SK-N-SH treated with all-trans-retinoic acid at 6 μM for 48 hours (cell line): ENCODE measurements at regions not wholly inside any gene's neighbourhood (a gene's known extent, or its start where the extent isn't known, plus 50 kb on each side); places are given as distances from the start of the nearest gene placed in this dataset.

Source experiments
- ATAC-seq: fragments of 200-7000 bp; cut with Tn5 transposase; 3 replicates; pipeline ENCODE4 v1.9.1; 2020; ENCODE audit warnings: mild to moderate bottlenecking, moderate library complexity
- ARNTL ChIP-seq: fragments of 450-650 bp; formaldehyde crosslinking; IDR thresholded peaks from 2 replicates; pipeline ENCODE4 v1.5.0; 2020; ENCODE audit warnings: low read depth, mild to moderate bottlenecking, moderate library complexity, borderline replicate concordance
- BACH2 ChIP-seq: fragments of 250-450 bp; sonication (Bioruptor Pico); IDR thresholded peaks from 2 replicates; pipeline ENCODE4 v1.9.0; 2021; ENCODE audit warnings: mild to moderate bottlenecking, borderline replicate concordance
- CREB5 ChIP-seq: fragments of 250-450 bp; sonication (Bioruptor Pico); IDR thresholded peaks from 2 replicates; pipeline ENCODE4 v1.5.1; 2020; ENCODE audit warnings: low read depth, mild to moderate bottlenecking, moderate library complexity
- CSRNP3 ChIP-seq: fragments of 250-450 bp; sonication (Bioruptor Pico); IDR thresholded peaks from 2 replicates; pipeline ENCODE4 v1.5.1; 2021; ENCODE audit warnings: mild to moderate bottlenecking, moderate library complexity
- ESRRG ChIP-seq: fragments of 250-450 bp; sonication (Bioruptor Pico); IDR thresholded peaks from 2 replicates; pipeline ENCODE4 v1.6.1; 2021; ENCODE audit warnings: mild to moderate bottlenecking
- GLIS3 ChIP-seq: fragments of 250-450 bp; sonication (Bioruptor Pico); IDR thresholded peaks from 2 replicates; pipeline ENCODE4 v1.5.0; 2020; ENCODE audit warnings: mild to moderate bottlenecking, moderate library complexity
- ISL1 ChIP-seq: fragments of 250-450 bp; sonication (Bioruptor Pico); IDR thresholded peaks from 2 replicates; pipeline ENCODE4 v2.1.2; 2022; ENCODE audit warnings: mild to moderate bottlenecking, moderate library complexity
- PATZ1 ChIP-seq: fragments of 250-450 bp; sonication (Bioruptor Pico); IDR thresholded peaks from 2 replicates; pipeline ENCODE4 v1.8.0; 2020; ENCODE audit warnings: mild to moderate bottlenecking, moderate library complexity, borderline replicate concordance
- POU6F1 ChIP-seq: fragments of 250-450 bp; sonication (Bioruptor Pico); IDR thresholded peaks from 2 replicates; pipeline ENCODE4 v1.8.0; 2021; ENCODE audit warnings: low read depth, mild to moderate bottlenecking, moderate library complexity, borderline replicate concordance
- PPARA ChIP-seq: fragments of 250-450 bp; sonication (Bioruptor Pico); IDR thresholded peaks from 2 replicates; pipeline ENCODE4 v1.5.0; 2020; ENCODE audit warnings: mild to moderate bottlenecking, borderline replicate concordance
- RARB ChIP-seq: fragments of 250-450 bp; sonication (Bioruptor Pico); IDR thresholded peaks from 2 replicates; pipeline ENCODE4 v1.8.0; 2021; ENCODE audit warnings: mild to moderate bottlenecking, moderate library complexity
- SNAI2 ChIP-seq: fragments of 250-450 bp; sonication (Bioruptor Pico); IDR thresholded peaks from 2 replicates; pipeline ENCODE4 v1.5.0; 2020; ENCODE audit warnings: mild to moderate bottlenecking, moderate library complexity
- TCF4 ChIP-seq: fragments of 250-450 bp; sonication (Bioruptor Pico); IDR thresholded peaks from 2 replicates; pipeline ENCODE4 v1.8.0; 2021; ENCODE audit warnings: mild to moderate bottlenecking, moderate library complexity, borderline replicate concordance
- TSHZ2 ChIP-seq: fragments of 250-450 bp; sonication (Bioruptor Pico); IDR thresholded peaks from 2 replicates; pipeline ENCODE4 v1.5.0; 2020; ENCODE audit warnings: mild to moderate bottlenecking, moderate library complexity
- ZC3H10 ChIP-seq: fragments of 250-450 bp; sonication (Bioruptor Pico); IDR thresholded peaks from 2 replicates; pipeline ENCODE4 v1.5.1; 2021; ENCODE audit warnings: mild to moderate bottlenecking, moderate library complexity
- ZFP30 ChIP-seq: fragments of 450-650 bp; formaldehyde crosslinking; IDR thresholded peaks from 2 replicates; pipeline ENCODE4 v1.5.0; 2022; ENCODE audit warnings: mild to moderate bottlenecking, moderate library complexity
- ZNF70 ChIP-seq: fragments of 450-650 bp; formaldehyde crosslinking; IDR thresholded peaks from 2 replicates; pipeline ENCODE4 v1.5.0; 2020; ENCODE audit warnings: mild to moderate bottlenecking, moderate library complexity
- ZNF8 ChIP-seq: fragments of 450-650 bp; formaldehyde crosslinking; IDR thresholded peaks from 2 replicates; pipeline ENCODE4 v1.5.0; 2020; ENCODE audit warnings: mild to moderate bottlenecking, moderate library complexity

- TF ChIP-seq POU6F1 (CRISPR knock-in tag) (no peak), ESRRG (no peak), BACH2 (CRISPR knock-in tag) (no peak), ARNTL (CRISPR knock-in tag) (no peak), ISL1 (CRISPR knock-in tag) (no peak)
Measured at GRCh38 chr12:105910030-105910429, 228.7 kb downstream of the NUAK1 start (continued).

GRCh38 chr12:105911966-105912365 is 226.8 kb downstream of the NUAK1 start:
- no peak for ATAC-seq
- no peak for TF ChIP-seq ISL1 (CRISPR knock-in tag)
- no peak for TF ChIP-seq GLIS3 (CRISPR knock-in tag)
- no peak for TF ChIP-seq ZNF70 (CRISPR knock-in tag)
- TF ChIP-seq PATZ1 = no peak
- no peak for TF ChIP-seq POU6F1 (CRISPR knock-in tag)
- no peak for TF ChIP-seq PPARA (CRISPR knock-in tag)
- TF ChIP-seq SNAI2 (CRISPR knock-in tag) = no peak
- no peak for TF ChIP-seq ZNF8 (CRISPR knock-in tag)
- no peak for TF ChIP-seq ARNTL (CRISPR knock-in tag)
- TF ChIP-seq RARB (CRISPR knock-in tag) = no peak
- TF ChIP-seq TSHZ2 (CRISPR knock-in tag) = no peak
- TF ChIP-seq BACH2 (CRISPR knock-in tag) = no peak
- no peak for TF ChIP-seq ZC3H10
- TF ChIP-seq CSRNP3 (CRISPR knock-in tag) = no peak
- TF ChIP-seq TCF4 (CRISPR knock-in tag) = no peak
- TF ChIP-seq ESRRG = no peak
- no peak for TF ChIP-seq ZFP30 (CRISPR knock-in tag)
- no peak for TF ChIP-seq CREB5 (CRISPR knock-in tag)
- TF ChIP-seq, all 23 proteins: peak for 0

- no peak for ATAC-seq
- TF ChIP-seq ZNF8 (CRISPR knock-in tag) (no peak), TCF4 (CRISPR knock-in tag) (no peak)
Measured at GRCh38 chr12:105912882-105913678, 225.7 kb downstream of the NUAK1 start.
